Progenitor cell of endocrine pancreas (in vitro differentiated cells): ENCODE measurements at regions not wholly inside any gene's neighbourhood (a gene's known extent, or its start where the extent isn't known, plus 50 kb on each side); places are given as distances from the start of the nearest gene placed in this dataset.

Experiments used
- DNase-seq: peaks from one replicate; pipeline ENCODE4 v3.0.0; 2021; ENCODE audit warnings: low spot score; ENCODE audit not compliant: unreplicated experiment
- H3K27ac Mint-ChIP-seq: 2 replicates; pipeline ENCODE4 v1.8.0; 2021; ENCODE audit warnings: mild to moderate bottlenecking, moderate library complexity, mixed read lengths
- H3K27me3 Mint-ChIP-seq: 2 replicates; pipeline ENCODE4 v1.8.0; 2021; ENCODE audit warnings: mixed read lengths
- H3K36me3 Mint-ChIP-seq: 2 replicates; pipeline ENCODE4 v1.8.0; 2022; ENCODE audit warnings: mixed read lengths; ENCODE audit not compliant: insufficient read depth
- H3K4me1 Mint-ChIP-seq: 2 replicates; pipeline ENCODE4 v1.8.0; 2021; ENCODE audit warnings: low read depth, mixed read lengths
- H3K4me3 Mint-ChIP-seq: 2 replicates; pipeline ENCODE4 v1.8.0; 2021; ENCODE audit warnings: low read depth, mild to moderate bottlenecking, moderate library complexity, mixed read lengths
- H3K9me3 Mint-ChIP-seq: 2 replicates; pipeline ENCODE4 v1.8.0; 2021; ENCODE audit warnings: low read depth, mixed read lengths
- CTCF ChIP-seq: fragments of 200-600 bp; sonication (generic); IDR thresholded peaks from one replicate; pipeline ENCODE4 v1.5.0; 2021; ENCODE audit warnings: antibody characterized with exemption, mild to moderate bottlenecking; ENCODE audit not compliant: unreplicated experiment

DNA sequence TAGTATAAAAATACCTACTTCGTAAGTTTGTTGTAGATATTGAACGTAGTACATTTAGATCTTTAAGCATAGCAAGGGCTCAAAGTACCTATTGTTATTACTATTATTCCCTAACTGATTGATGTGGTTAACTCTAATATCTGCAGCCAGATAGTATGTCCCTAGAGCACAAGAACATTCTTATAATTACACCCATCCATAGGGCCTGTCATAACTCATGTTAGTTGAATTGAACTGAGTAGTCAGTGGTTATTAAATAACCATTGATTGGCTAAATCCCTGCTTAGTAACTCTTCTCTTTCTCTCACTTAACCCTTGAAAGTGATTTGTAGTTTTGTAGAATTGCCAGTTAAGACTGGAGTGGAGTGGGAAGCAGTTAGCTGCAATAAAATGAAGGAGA is 207.5 kb upstream of the HS3ST5 start:
- Mint-ChIP-seq H3K4me3 (no peak overlapping the region), H3K27ac (no peak overlapping the region), H3K4me1 (no peaks in the 10 kb centered on the region), H3K9me3 (peaks cover 15% of the 10 kb centered on the region), H3K36me3 (no peaks in the 10 kb centered on the region), H3K27me3 (no peaks in the 10 kb centered on the region)
- no peak for DNase-seq
- TF ChIP-seq CTCF, result no peak

- TF ChIP-seq CTCF, result no peak
- Mint-ChIP-seq H3K4me3 (no peak overlapping the region), H3K27ac (no peak overlapping the region), H3K9me3 (peaks cover 4% of the 10 kb centered on the region), H3K4me1 (no peaks in the 10 kb centered on the region), H3K27me3 (no peaks in the 10 kb centered on the region), H3K36me3 (no peaks in the 10 kb centered on the region)
- no peak for DNase-seq
Observed at GRCh38 chr6:114543696-114544095, 200.9 kb upstream of the HS3ST5 start.

DNA sequence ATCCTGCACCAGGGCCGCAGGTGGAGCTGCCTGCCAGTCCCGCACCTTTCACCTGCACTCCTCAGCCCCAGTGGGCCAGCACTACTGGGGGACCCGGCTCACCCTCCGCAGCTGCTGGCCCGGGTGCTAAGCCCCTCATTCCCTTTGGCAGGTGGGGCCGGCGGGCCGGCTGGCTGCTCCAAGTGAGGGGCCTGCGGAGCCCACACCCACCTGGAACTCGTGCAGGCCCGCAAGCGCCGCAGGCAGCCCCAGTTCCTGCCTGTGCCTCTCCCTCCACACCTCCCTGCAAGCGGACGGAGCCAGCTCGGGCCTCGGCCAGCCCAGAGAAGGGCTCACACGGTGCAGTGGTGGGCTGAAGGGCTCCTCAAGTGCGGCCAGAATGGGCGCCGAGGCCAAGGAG is 199.0 kb upstream of the HS3ST5 start:
- no peaks in the 10 kb centered on the region for H3K4me1 Mint-ChIP-seq
- TF ChIP-seq CTCF, result no peak
- no peak overlapping the region for H3K4me3 Mint-ChIP-seq
- H3K27me3 Mint-ChIP-seq, result no peaks in the 10 kb centered on the region
- peaks cover 4% of the 10 kb centered on the region for H3K9me3 Mint-ChIP-seq
- H3K27ac Mint-ChIP-seq, result no peak overlapping the region
- no peaks in the 10 kb centered on the region for H3K36me3 Mint-ChIP-seq
- no peak for DNase-seq

DNA sequence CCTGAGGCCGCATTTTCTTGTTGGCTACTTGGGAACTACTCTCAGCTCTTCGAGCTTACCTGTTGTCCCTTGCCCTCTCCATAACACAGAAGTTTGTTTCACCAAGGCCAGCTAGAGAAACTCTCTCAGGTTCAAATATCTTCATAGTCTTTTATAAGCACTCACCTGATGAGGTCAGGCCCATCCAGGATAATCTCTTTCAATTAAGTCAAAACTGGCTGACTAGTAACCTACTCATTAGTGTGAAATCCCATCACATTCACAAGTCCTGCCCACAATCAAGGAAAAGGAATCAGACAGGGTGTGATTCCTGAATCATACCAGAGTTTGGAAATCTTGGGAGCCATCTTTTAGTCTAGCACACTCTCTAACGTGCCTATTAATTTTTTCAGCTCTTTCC is 195.2 kb upstream of the HS3ST5 start:
- no peak for TF ChIP-seq CTCF
- Mint-ChIP-seq H3K27ac (no peak overlapping the region), H3K36me3 (no peaks in the 10 kb centered on the region), H3K4me3 (no peak overlapping the region), H3K27me3 (no peaks in the 10 kb centered on the region), H3K4me1 (no peaks in the 10 kb centered on the region), H3K9me3 (peaks cover 4% of the 10 kb centered on the region)
- no peak for DNase-seq

DNA sequence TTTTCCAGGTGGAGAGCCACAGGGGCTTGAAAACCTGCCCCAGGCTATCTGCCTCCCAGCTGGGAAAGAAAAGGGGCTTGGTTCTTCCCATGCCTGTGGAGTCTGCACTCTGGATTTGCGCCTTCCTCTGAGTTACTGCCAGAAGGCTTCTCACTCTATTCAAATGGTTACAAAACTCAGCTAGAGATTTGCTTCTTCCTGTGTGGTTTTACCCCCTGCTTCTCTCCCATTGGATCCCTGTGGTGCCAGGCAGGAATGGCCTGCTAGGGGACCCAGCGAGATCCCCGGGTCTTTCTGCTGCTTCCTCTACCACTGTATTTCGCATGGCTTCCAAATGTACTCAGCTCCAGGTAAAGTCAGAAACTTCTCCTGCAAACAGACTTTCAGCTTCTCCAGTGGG is 192.0 kb upstream of the HS3ST5 start:
- Mint-ChIP-seq H3K4me1 (no peaks in the 10 kb centered on the region), H3K36me3 (peaks cover 2% of the 10 kb centered on the region), H3K27ac (peak overlapping the region; percentile 11), H3K27me3 (no peaks in the 10 kb centered on the region), H3K9me3 (peaks cover 7% of the 10 kb centered on the region), H3K4me3 (no peak overlapping the region)
- TF ChIP-seq CTCF, result no peak
- no peak for DNase-seq
